GM18505 (cell line): ENCODE measurements at regions not wholly inside any gene's neighbourhood (a gene's known extent, or its start where the extent isn't known, plus 50 kb on each side); places are given as distances from the start of the nearest gene placed in this dataset.
"Not testable (repeated sequence)": the region's sequence is repeated elsewhere in the genome, so short reads cannot be mapped to it uniquely, and the experiment has no call there.

Experiments
- ATAC-seq: cut with Tn5 transposase; IDR thresholded peaks from one replicate; pipeline ENCODE4 v1.9.1; 2021; ENCODE audit not compliant: unreplicated experiment
- POLR2A ChIP-seq: IDR thresholded peaks from 4 replicates; pipeline ENCODE4 v1.6.1; 2011; ENCODE audit warnings: borderline replicate concordance; ENCODE audit not compliant: insufficient read depth, insufficient read length; ENCODE audit errors: extremely low read depth

DNA sequence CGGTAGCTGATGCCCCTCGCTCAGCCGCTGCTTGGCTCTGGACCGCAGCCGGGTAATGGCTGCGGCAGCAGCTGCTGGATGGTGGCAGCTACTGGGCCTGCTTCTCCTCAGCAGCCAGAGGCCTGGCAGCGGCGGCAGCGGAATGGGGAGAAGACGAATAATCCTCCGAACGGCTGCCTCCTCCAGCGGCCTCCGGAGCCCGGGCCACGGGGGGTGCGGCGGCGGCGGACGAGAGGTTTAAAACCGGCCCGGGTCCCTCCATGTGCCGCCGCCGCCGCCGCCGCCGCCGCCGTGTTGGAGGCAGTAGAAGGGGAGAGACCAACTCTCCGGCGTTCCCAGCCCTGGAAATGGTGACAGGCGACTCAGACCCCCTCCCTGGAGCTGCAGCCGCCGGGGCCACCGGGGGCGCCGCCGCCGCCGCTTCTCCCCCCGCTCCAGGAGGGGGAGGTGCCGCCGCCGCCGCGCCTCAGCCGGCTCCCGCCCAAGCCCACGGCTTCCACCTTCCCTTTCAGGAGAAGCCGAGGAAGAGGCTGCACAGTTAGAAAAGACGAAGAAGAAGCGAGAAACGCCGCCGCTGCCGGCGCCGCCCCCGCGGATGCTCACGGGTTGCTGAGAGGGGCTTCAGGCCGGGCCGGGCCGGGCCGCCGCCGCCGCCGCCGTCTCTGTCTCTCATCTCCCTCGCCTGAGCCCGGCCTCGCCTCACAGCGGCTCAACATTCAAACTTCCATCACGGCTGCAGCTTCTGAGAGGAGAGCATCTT lies 118.4 kb upstream of the PRSS3 start:
- ATAC-seq: no peak
- no peak for TF ChIP-seq POLR2A

DNA sequence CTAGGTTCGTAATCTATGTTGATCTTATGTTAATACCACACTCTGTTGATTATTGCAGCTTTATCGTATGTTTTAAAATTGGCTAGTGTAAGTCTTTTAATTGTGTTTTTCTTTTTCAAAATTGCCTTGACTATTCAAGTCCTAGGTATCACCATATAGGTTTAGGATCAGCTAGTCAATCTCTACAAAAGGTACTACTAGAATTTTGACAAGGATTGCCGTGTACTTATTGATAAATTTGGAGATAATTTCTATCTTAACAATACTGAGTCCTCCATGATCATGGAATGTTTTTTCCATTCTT lies 117.9 kb upstream of the PRSS3 start:
- TF ChIP-seq POLR2A: no peak
- no peak for ATAC-seq

DNA sequence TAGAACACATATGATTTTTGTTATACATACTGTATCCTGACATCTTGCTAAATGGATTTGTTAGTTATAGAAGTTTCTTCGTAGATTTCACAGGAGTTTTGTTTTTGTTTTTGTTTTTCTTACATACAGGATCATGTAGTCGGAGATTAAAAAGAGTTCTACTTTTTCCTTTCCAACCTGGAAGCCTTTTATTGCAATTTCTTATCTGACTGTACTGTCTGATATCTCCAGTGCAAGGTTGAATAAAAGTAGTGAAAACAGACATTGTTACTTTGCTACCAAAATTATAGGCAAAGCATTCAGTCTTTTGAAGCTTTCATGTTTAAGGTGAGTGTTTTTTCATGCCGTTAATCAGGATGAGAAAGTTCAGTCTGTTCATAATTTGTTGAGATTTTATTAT lies 117.4 kb upstream of the PRSS3 start:
- no peak for TF ChIP-seq POLR2A
- ATAC-seq: no peak

DNA sequence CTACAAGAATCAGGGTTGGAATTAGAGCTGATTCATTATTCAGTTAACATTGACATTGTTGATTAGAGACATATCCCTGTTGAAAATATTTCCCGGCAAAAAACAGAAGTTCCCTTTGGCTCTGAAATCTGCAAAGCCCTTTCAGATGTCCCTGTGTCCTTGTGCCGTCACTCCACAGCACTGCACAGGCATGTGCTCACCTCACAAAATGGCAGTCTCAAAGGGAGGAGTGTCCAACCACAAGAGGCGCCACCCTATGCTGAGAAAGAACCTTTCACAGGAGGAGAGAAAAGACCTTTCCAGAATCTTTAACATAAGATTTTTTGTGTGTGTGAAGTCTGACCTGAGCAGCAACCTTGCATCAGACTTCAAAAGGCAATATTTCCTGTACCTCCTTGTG lies 112.8 kb upstream of the PRSS3 start:
- no peak for ATAC-seq
- no peak for TF ChIP-seq POLR2A

DNA sequence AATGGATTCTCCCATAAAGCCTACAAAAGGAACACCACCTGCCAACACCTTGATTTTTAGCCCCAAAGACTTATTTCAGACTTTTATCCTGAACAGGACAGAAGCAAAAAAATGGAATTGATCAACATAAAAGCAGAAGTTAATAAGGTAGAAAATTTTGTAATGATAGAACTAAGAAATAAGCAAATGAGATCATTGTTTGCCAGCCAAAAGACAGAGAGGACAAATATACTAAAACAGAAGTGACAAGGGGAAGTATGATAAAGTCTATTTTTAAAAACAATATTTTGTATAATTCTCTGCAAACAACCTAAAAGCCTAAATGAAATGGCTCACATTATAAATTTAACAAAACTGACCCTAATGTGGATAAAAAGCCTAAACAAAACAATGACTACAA lies 110.5 kb upstream of the PRSS3 start:
- no peak for TF ChIP-seq POLR2A
- ATAC-seq: no peak

DNA sequence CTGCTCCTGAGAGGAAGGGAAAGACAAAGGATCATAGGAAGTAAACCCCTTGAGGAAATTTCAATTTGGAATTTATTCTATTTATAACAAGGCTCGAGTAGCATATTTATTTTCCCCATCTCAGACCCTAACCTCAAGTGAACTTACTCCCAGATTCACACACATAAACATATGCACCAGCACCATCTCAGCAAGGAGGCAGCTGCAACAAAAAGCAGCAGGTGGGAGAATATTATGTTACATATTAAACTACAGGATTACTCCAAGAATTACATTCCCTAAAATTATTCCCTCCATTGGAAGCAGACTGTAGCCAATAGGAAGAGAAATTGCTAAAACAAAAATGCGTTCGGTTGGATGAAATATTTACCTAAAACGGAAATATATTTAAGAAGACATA lies 108.4 kb upstream of the PRSS3 start:
- no peak for ATAC-seq
- no peak for TF ChIP-seq POLR2A

DNA sequence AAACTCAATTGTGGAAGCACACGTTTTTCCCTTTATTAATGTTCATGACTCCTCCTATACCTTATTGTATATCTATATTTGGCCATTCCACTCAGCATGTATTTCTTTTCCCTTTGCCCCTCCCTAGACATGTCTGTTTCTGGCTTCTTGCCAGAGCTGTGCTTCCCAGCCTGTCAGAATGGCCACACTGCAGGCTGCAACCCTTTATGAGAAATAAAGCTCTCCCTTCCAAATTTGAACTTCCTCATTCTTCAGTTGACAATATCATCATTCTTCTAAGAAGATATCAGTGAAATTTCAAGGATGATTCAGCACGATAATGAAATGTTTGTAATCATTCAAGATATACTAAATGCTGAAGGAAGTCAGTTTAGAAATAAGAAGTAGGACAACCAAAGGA lies 107.6 kb upstream of the PRSS3 start:
- no peak for TF ChIP-seq POLR2A
- no peak for ATAC-seq

DNA sequence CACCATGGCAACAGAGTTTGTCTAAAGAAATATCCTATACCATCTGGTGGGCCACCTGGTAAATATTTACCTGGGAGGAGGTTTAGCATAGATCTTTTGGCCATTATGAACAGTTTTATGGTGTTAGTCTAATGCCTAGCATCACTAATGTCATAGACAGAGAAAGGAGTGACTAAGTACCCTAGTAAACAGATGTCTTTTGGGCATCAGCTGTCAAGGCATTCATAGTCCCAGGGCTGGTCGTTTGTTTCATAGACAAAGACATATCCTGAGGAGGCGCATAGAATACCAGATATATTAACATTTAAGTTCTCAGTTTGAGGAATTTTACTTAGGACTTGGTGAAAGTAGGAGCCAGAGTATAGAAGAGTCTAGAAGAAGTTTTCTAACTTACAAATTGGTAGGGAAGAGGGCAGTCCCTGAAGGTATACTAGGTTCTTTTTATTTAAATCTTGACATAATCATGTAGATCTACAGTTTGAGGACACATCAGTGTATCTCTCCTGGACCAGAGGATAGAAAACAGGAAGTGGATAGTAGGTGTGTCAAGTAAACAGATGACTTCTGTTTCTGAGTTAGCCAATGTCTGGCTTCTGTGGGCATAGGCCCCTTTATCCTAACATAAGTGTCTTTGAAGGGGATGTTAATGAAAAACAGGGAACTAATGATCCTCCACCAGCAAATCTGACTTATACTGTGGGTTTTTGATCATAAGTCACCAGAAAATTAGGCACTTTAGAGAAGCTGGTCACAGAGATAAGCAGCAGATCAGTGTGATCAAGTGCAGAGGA lies 105.0 kb upstream of the PRSS3 start:
- no peak for TF ChIP-seq POLR2A
- ATAC-seq: no peak

DNA sequence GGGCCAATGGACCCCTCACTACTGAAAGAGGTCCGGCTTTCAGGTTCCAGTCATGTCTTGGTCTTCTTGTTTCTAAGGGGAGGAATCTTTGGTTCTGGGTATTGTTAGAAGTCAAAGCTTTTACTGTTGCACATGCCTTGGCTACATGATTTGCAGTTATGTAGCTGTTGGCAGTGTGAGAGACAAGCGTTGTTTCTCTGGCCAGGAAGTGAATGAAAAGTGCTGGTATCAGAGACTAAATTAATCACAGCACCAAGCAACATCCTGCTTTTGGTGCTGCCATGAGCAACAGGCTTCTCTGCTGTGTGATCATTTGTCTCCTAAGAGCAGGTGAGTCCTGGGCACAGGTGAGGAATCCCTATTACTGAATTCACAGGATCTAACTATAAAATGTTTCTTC lies 100.1 kb upstream of the PRSS3 start:
- no peak for TF ChIP-seq POLR2A
- no peak for ATAC-seq

DNA sequence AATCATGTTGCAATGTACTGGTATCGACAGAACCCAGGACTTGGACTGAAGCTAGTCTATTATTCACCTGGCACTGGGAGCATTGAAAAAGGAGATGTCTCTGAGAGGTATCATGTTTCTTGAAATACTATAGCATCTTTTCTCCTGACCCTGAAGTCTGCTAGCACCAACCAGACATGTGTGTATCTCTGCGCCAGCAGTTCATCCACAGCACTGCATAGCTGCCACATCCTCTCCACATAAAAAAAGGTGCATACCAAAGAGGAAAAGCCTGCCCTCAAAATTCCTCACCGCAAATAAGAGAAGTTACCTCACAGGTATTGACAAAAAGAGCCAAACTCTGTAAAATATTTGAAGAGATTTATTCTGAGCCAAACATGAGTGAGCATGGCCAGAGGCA lies 99.5 kb upstream of the PRSS3 start:
- no peak for ATAC-seq

DNA sequence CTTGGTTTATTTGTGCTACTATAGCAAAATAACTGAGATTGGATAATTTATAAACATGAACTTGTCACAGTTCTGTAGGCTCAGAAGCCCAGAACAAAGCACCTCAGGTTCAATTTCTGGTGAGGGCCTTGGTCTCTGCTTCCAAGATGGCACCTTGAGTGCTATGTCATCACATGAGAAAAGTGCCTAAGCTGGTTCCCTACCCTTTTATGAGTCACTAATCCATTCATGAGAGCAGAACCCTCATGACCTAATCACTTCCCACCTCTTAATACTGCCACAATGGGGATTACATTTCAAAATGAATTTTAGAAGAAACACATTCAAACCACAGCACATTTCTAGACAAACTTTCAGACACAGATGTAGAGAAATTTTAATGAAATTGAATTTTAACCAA lies 98.2 kb upstream of the PRSS3 start:
- TF ChIP-seq POLR2A: no peak
- ATAC-seq: no peak

More for the DNA sequence above, 99.5 kb upstream of the PRSS3 start:
- TF ChIP-seq POLR2A: no peak

DNA sequence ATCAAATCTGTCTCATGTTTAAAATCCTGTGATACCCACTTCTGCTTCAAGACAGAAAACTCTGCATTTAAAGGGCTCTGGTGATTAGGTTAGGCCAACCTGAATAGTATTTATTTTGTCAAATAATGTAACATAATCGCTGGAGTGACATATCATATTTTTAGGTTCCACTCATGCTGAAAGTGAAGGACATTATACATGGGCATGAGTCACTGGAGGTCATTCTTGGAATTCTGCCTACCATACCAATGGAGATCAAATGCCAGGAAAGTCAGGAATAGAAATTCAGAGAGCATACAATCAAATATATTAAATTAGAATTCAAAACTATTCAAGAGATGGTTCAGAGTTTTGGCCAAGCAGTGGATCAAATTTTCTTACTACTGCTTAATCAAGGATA lies 97.1 kb upstream of the PRSS3 start:
- TF ChIP-seq POLR2A: no peak
- no peak for ATAC-seq

DNA sequence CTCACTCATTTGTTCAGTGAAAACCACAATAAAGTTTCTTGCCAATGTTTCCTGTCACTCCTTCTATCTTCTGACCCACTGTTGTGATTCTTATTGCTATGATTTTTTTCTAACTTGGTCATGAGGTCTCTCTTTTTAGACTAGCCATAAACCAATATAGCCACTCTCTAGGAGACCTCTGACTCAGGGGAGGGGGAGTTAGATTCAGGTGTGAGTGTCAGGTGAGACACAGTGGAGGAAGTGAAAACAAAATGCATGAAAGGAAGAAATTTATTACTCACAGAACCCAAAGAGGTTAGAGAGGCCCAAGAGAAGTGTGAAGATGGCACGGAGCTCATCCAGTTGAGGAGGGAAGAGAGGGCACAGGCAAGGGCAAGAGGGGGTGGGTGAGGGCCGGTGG lies 94.4 kb upstream of the PRSS3 start:
- ATAC-seq: not testable (repeated sequence)

DNA sequence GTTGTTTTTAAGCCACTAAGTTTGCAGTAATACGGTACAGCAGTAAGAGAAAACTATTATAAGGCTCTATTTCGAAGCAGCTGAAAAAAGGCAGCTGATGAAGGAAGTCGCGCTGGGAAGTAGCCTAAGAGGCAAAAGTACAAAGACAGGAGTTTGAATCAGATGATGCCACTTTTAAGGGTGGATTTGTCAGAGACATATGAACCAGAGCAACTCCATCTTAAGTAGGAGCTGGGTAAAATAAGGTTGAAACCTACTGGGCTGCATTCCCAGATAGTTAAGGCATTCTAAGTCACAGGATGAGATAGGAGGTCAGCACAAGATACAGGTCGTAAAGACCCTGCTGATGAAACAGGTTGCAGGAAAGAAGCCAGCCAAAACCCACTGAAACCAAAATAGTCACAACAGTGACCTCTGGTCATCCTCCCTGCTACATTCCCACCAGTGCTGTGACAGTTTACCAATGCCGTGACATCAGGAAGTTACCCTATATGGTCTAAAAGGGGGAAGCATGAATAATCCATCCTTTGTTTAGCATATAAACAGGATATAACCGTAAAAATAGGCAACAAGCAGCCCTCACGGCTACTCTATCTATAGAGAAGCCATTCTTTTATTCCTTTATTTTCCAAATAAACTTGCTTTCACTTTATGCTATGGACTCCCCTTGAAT lies 91.8 kb upstream of the PRSS3 start:
- no peak for TF ChIP-seq POLR2A
- ATAC-seq: no peak

DNA sequence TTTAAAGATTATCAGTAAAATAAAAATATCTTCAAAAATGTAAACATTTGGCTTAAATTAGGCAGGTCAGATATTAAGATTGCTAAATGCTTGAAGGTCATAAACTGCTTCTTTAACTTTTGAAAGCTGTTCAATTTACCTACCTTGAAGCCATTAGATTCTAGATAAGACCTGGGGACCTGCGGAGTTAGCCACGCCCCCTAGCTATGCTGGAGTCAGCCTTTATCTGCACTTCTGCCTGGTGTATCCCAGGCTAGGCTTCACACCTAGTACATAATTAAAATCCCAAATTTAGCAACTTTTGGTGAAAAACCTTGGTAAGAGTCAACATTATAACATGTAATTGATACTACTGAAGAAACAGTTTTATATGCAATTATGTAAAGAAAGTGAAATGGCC lies 89.9 kb upstream of the PRSS3 start:
- not testable (repeated sequence) for ATAC-seq
